IMR-90 (cell line): ENCODE measurements at regions not wholly inside any gene's neighbourhood (a gene's known extent, or its start where the extent isn't known, plus 50 kb on each side); places are given as distances from the start of the nearest gene placed in this dataset.

Experiments
- ATAC-seq: fragments of 200-7000 bp; cut with Tn5 transposase; 2 replicates; pipeline ENCODE4 v1.9.1; 2020; ENCODE audit warnings: low read depth, mild to moderate bottlenecking, moderate library complexity
- BruUV-seq: library from RNA; stranded (reverse); fragments of 400-500 nt; replicated peaks from 2 replicates; lab custom pipeline; 2021; lab: Mats Ljungman, UMichigan
- CTCF ChIA-PET: fragments of 300-600 bp; formaldehyde crosslinking; extraction: SDS; loops from one replicate; lab custom pipeline; 2021; ENCODE audit warnings: antibody characterized with exemption; lab: Yijun Ruan, JAX
- POLR2A ChIA-PET: fragments of 300-600 bp; sonication (Branson Sonifier 250); formaldehyde crosslinking; loops from one replicate; lab custom pipeline; 2022; ENCODE audit warnings: antibody characterized with exemption; ENCODE audit not compliant: unreplicated experiment; lab: Charles Lee
- DNase-seq: peaks from one replicate; pipeline ENCODE4 v3.0.0; 2013
- H2AFZ ChIP-seq: replicated peaks from 2 replicates; pipeline ENCODE3; 2013; ENCODE audit warnings: low read length, mild to moderate bottlenecking; ENCODE audit not compliant: poor library complexity
- H2AK5ac ChIP-seq: 2 replicates; pipeline ENCODE4 v1.6.1; 2013; ENCODE audit warnings: low read depth, low read length, inconsistent platforms
- H2AK9ac ChIP-seq: replicated peaks from 2 replicates; pipeline ENCODE3; 2013; ENCODE audit warnings: mild to moderate bottlenecking, low read depth, low read length, moderate library complexity; ENCODE audit not compliant: poor library complexity
- H2BK120ac ChIP-seq: 2 replicates; pipeline ENCODE4 v1.6.1; 2013; ENCODE audit warnings: low read depth, low read length, inconsistent platforms
- H2BK15ac ChIP-seq: 3 replicates; pipeline ENCODE4 v1.6.1; 2013; ENCODE audit warnings: low read depth, low read length, inconsistent platforms
- H2BK20ac ChIP-seq: 2 replicates; pipeline ENCODE4 v1.6.1; 2013; ENCODE audit warnings: low read depth, mild to moderate bottlenecking, inconsistent platforms, low read length, moderate library complexity
- H2BK5ac ChIP-seq: 2 replicates; pipeline ENCODE4 v1.6.1; 2013; ENCODE audit warnings: mild to moderate bottlenecking, low read depth, low read length, inconsistent platforms; ENCODE audit not compliant: poor library complexity, severe bottlenecking
- H3K14ac ChIP-seq: replicated peaks from 2 replicates; pipeline ENCODE4 v1.6.1; 2013; ENCODE audit warnings: low read depth, low read length, inconsistent platforms
- H3K18ac ChIP-seq: 2 replicates; pipeline ENCODE4 v1.6.1; 2013; ENCODE audit warnings: low read depth, low read length, control low read depth
- H3K23ac ChIP-seq: 2 replicates; pipeline ENCODE4 v1.6.1; 2013; ENCODE audit warnings: low read depth, low read length, inconsistent platforms
- H3K27ac ChIP-seq: 2 replicates; pipeline ENCODE4 v1.5.1; 2013; ENCODE audit warnings: mild to moderate bottlenecking, control low read depth, low read length; ENCODE audit not compliant: insufficient read depth
- H3K27me3 ChIP-seq: 2 replicates; pipeline ENCODE4 v1.6.1; 2013; ENCODE audit warnings: low read length; ENCODE audit not compliant: control insufficient read depth, insufficient read depth
- H3K36me3 ChIP-seq: 2 replicates; pipeline ENCODE4 v1.6.1; 2013; ENCODE audit warnings: low read length, mixed read lengths; ENCODE audit not compliant: control insufficient read depth, insufficient read depth
- H3K4ac ChIP-seq: 2 replicates; pipeline ENCODE4 v1.6.1; 2013; ENCODE audit warnings: low read depth, low read length, inconsistent platforms
- H3K4me1 ChIP-seq: 2 replicates; pipeline ENCODE4 v1.6.1; 2013; ENCODE audit warnings: low read length, mixed read lengths; ENCODE audit not compliant: control insufficient read depth, insufficient read depth
- H3K4me2 ChIP-seq: 2 replicates; pipeline ENCODE4 v1.6.1; 2013; ENCODE audit warnings: low read depth, mild to moderate bottlenecking, control low read depth, low read length, moderate library complexity
- H3K4me3 ChIP-seq: 2 replicates; pipeline ENCODE4 v1.5.1; 2013; ENCODE audit warnings: low read depth, mild to moderate bottlenecking, control low read depth, low read length, moderate library complexity; ENCODE audit not compliant: insufficient read depth
- H3K56ac ChIP-seq: 2 replicates; pipeline ENCODE4 v1.6.1; 2013; ENCODE audit warnings: low read length, inconsistent platforms; ENCODE audit not compliant: insufficient read depth; ENCODE audit errors: extremely low read depth
- H3K79me1 ChIP-seq, 2 experiments: 2 replicates each; pipeline ENCODE4 v1.6.1; 2013; ENCODE audit warnings: low read length in 2 of 2, inconsistent platforms in 1 of 2, low read depth in 1 of 2
- H3K9ac ChIP-seq: 2 replicates; pipeline ENCODE4 v1.6.1; 2013; ENCODE audit warnings: low read depth, low read length, control low read depth
- H3K9me1 ChIP-seq: 2 replicates; pipeline ENCODE4 v1.6.1; 2013; ENCODE audit warnings: low read length, inconsistent platforms; ENCODE audit not compliant: insufficient read depth
- H3K9me3 ChIP-seq: 2 replicates; pipeline ENCODE4 v1.6.1; 2013; ENCODE audit warnings: low read length; ENCODE audit not compliant: control insufficient read depth, insufficient read depth
- H4K20me1 ChIP-seq: 2 replicates; pipeline ENCODE4 v1.6.1; 2013; ENCODE audit warnings: low read length, inconsistent platforms; ENCODE audit not compliant: insufficient read depth
- H4K5ac ChIP-seq: 2 replicates; pipeline ENCODE4 v1.6.1; 2013; ENCODE audit warnings: mild to moderate bottlenecking, low read depth, low read length, control low read depth
- H4K8ac ChIP-seq, 2 experiments: 2 replicates each; pipeline ENCODE4 v1.6.1; 2013; ENCODE audit warnings: low read depth in 2 of 2, low read length in 2 of 2, control low read depth in 1 of 2, inconsistent platforms in 1 of 2
- H4K91ac ChIP-seq: 2 replicates; pipeline ENCODE4 v1.6.1; 2013; ENCODE audit warnings: low read depth, low read length, inconsistent platforms; ENCODE audit not compliant: insufficient read depth
- CHD1 ChIP-seq: IDR thresholded peaks from 2 replicates; pipeline ENCODE4 v1.6.1; 2012; ENCODE audit warnings: low read depth, low read length, improper control_type of control experiment
- ELK1 ChIP-seq: fragments of 150-350 bp; IDR thresholded peaks from 2 replicates; pipeline ENCODE4 v1.6.1; 2016; ENCODE audit warnings: low read depth, mild to moderate bottlenecking, low read length, moderate library complexity, borderline replicate concordance
- FOS ChIP-seq: fragments of 150-350 bp; IDR thresholded peaks from 2 replicates; pipeline ENCODE4 v1.6.1; 2016; ENCODE audit warnings: low read depth, low read length
- MAZ ChIP-seq: IDR thresholded peaks from 2 replicates; pipeline ENCODE4 v1.6.1; 2012; ENCODE audit warnings: low read depth, mild to moderate bottlenecking, low read length, improper control_type of control experiment, moderate library complexity, borderline replicate concordance
- MXI1 ChIP-seq: IDR thresholded peaks from 2 replicates; pipeline ENCODE4 v1.6.1; 2012; ENCODE audit warnings: low read depth, mild to moderate bottlenecking, low read length, moderate library complexity, borderline replicate concordance
- NFE2L2 ChIP-seq: fragments of 150-350 bp; IDR thresholded peaks from 2 replicates; pipeline ENCODE4 v1.6.1; 2016; ENCODE audit warnings: low read depth, mild to moderate bottlenecking, low read length
- POLR2A ChIP-seq: IDR thresholded peaks from 2 replicates; pipeline ENCODE4 v1.6.1; 2012; ENCODE audit warnings: mild to moderate bottlenecking, low read depth, low read length
- RAD21 ChIP-seq: IDR thresholded peaks from 2 replicates; pipeline ENCODE4 v1.6.1; 2012; ENCODE audit warnings: low read length, improper control_type of control experiment
- RCOR1 ChIP-seq: IDR thresholded peaks from 2 replicates; pipeline ENCODE4 v1.6.1; 2012; ENCODE audit warnings: mild to moderate bottlenecking, low read length, improper control_type of control experiment; ENCODE audit not compliant: insufficient replicate concordance
- RFX5 ChIP-seq: IDR thresholded peaks from 2 replicates; pipeline ENCODE4 v1.8.0; 2012; ENCODE audit warnings: low read depth, mild to moderate bottlenecking, low read length, moderate library complexity
- SMC3 ChIP-seq: fragments of 150-350 bp; IDR thresholded peaks from 2 replicates; pipeline ENCODE4 v1.6.1; 2016; ENCODE audit warnings: low read depth, mild to moderate bottlenecking, antibody characterized with exemption, low read length, moderate library complexity
- USF2 ChIP-seq: fragments of 150-350 bp; IDR thresholded peaks from 2 replicates; pipeline ENCODE4 v1.6.1; 2017; ENCODE audit warnings: mild to moderate bottlenecking, antibody characterized with exemption, low read length, low read depth
- WGBS, 2 experiments: methylation state at CpG; one replicate each; pipeline versions ENCODE4 v1.1.5 to v1.1.7; 2013; ENCODE audit warnings: missing lambda C conversion rate in 2 of 2; ENCODE audit not compliant: insufficient read length in 1 of 2; ENCODE audit errors: extremely low coverage in 2 of 2; 5-methylcytosine and 5-hydroxymethylcytosine counted together
- dilution Hi-C: fragments of 300-500 bp; cut with HindIII; formaldehyde crosslinking; loops from one replicate; pipeline ENCODE4 v1.14.3; 2018; ENCODE audit warnings: low sequenced_read_pairs; ENCODE audit not compliant: unreplicated experiment
- in situ Hi-C: fragments of 300-500 bp; cut with MboI; formaldehyde crosslinking; loops from 3 replicates; pipeline ENCODE4 v1.14.3; 2019; ENCODE audit warnings: low sequenced_read_pairs, inconsistent platforms, mixed read lengths
- intact Hi-C: fragments of 100-400 bp; cut with micrococcal nuclease; formaldehyde crosslinking; loops from 2 replicates; pipeline ENCODE4 v1.10.0; 2022

GRCh38 chr1:195951313-195951712 is 656.9 kb downstream of the KCNT2 start:
- POLR2A ChIA-PET = no interaction called here
- no peak overlapping the region for H3K27ac ChIP-seq
- no peaks in the 10 kb centered on the region for H3K36me3 ChIP-seq
- no peaks in the 10 kb centered on the region for H3K79me1 ChIP-seq
- CTCF ChIA-PET = no interaction called here
- no peaks in the 10 kb centered on the region for H3K9me3 ChIP-seq
- intact Hi-C loops = no loop called here
- H3K4ac ChIP-seq = no peak overlapping the region
- H4K8ac ChIP-seq = no peak overlapping the region
- H3K4me3 ChIP-seq = no peak overlapping the region
- DNase-seq (no peak), ATAC-seq (no peak)
- no TSS peak for BruUV-seq
- no peak overlapping the region for H2BK20ac ChIP-seq
- H4K91ac ChIP-seq = no peak overlapping the region
- H2BK120ac ChIP-seq = no peak overlapping the region
- no peak overlapping the region for H2BK5ac ChIP-seq
- no peak overlapping the region for H4K5ac ChIP-seq
- H3K9me1 ChIP-seq = no peaks in the 10 kb centered on the region
- dilution Hi-C loops = no loop called here
- H4K20me1 ChIP-seq = no peaks in the 10 kb centered on the region
- no peak for TF ChIP-seq USF2
- no peak for TF ChIP-seq NFE2L2
- TF ChIP-seq POLR2A = no peak
- no peak for TF ChIP-seq RFX5
- no peak for TF ChIP-seq MXI1
- TF ChIP-seq CHD1 = no peak
- TF ChIP-seq RCOR1 = no peak
- no peak for TF ChIP-seq ELK1
- no peak for TF ChIP-seq FOS
- no peak for TF ChIP-seq RAD21
- no peak for TF ChIP-seq SMC3
- no peak for TF ChIP-seq MAZ
- no peaks in the 10 kb centered on the region for H3K27me3 ChIP-seq
- H2AFZ ChIP-seq = no peak overlapping the region
- no peak overlapping the region for H2AK5ac ChIP-seq
- no peak overlapping the region for H3K9ac ChIP-seq
- in situ Hi-C loops = no loop called here
- no peak overlapping the region for H3K18ac ChIP-seq
- no peak overlapping the region for H3K14ac ChIP-seq
- WGBS, 2 experiments = no CpG with 5 or more reads among the region's 2 CpGs
- H3K4me1 ChIP-seq = no peaks in the 10 kb centered on the region
- H3K56ac ChIP-seq = no peak overlapping the region
- no peak overlapping the region for H3K23ac ChIP-seq
- no peak overlapping the region for H2AK9ac ChIP-seq
- H2BK15ac ChIP-seq = no peak overlapping the region
- H3K4me2 ChIP-seq = no peak overlapping the region
